ENCODE measurements at regions not wholly inside any gene's neighbourhood (a gene's known extent, or its start where the extent isn't known, plus 50 kb on each side); places are given as distances from the start of the nearest gene placed in this dataset.
A peak's percentile ranks its signal among the peaks of the same experiment; 100 is the strongest.

GRCh38 chr2:120622159-120622869 is 113.4 kb upstream of the GLI2 start:
- Histone ChIP-seq H3K27ac (ENCODE audit: extremely low read length, insufficient read depth, low read length) (no peak overlapping the region), H3K79me2 (ENCODE audit: insufficient read depth, low read length) (no peaks in the 10 kb centered on the region), H3K4me1 (ENCODE audit: insufficient read depth, low read length) (peaks cover 36% of the 10 kb centered on the region), H3K27me3 (ENCODE audit: control insufficient read depth in 1 of 2, insufficient read depth in 2 of 2, low read length in 2 of 2) (peaks cover 3 to 20% of the 10 kb centered on the region in 2 experiments; a peak in 3 of 5 replicates), H3K36me3 (replicated peaks in 1 of 2; ENCODE audit: control insufficient read depth in 1 of 2, insufficient read depth in 2 of 2, low read length in 2 of 2) (no peaks in the 10 kb centered on the region), H3K4me2 (ENCODE audit: low read depth, low read length) (no peak overlapping the region), H3K9ac (ENCODE audit: insufficient read depth, low read depth, low read length) (no peak overlapping the region), H4K20me1 (ENCODE audit: insufficient read depth, low read length) (no peaks in the 10 kb centered on the region), H3K9me3 (ENCODE audit: low read length) (no peaks in the 10 kb centered on the region), H3K4me3 (replicated peaks in 1 of 3; ENCODE audit: insufficient read depth in 1 of 3, low read depth in 2 of 3, low read length in 3 of 3) (no peak overlapping the region), H2AFZ (ENCODE audit: low read length) (no peak overlapping the region)
- TF ChIP-seq DPF2 (CRISPR knock-in tag; IDR thresholded peaks at IDR 0.05; ENCODE audit: borderline replicate concordance, low read depth) = no peak
- peak; percentile 94; the same call in 1 of the 2 replicates for TF ChIP-seq ZFP1 (CRISPR knock-in tag; IDR thresholded peaks at IDR 0.05)
- TF ChIP-seq DMAP1 (CRISPR knock-in tag; IDR thresholded peaks at IDR 0.05) = no peak
- TF ChIP-seq ZNF891 (CRISPR knock-in tag; IDR thresholded peaks at IDR 0.05) = no peak
- peak; percentile 25; the same call in 1 of the 2 replicates for TF ChIP-seq NFE2L2 (IDR thresholded peaks at IDR 0.05; ENCODE audit: low read length)
- TF ChIP-seq, protein P1, sequence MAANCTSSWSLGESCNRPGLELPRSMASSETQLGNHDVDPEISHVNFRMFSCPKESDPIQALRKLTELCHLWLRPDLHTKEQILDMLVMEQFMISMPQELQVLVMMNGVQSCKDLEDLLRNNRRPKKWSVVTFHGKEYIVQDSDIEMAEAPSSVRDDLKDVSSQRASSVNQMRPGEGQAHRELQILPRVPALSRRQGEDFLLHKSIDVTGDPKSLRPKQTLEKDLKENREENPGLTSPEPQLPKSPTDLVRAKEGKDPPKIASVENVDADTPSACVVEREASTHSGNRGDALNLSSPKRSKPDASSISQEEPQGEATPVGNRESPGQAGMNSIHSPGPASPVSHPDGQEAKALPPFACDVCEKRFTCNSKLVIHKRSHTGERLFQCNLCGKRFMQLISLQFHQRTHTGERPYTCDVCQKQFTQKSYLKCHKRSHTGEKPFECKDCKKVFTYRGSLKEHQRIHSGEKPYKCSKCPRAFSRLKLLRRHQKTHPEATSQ (CRISPR knock-in tag; IDR thresholded peaks at IDR 0.05; ENCODE audit: borderline replicate concordance) = no peak
- DNase-seq (ENCODE audit: low spot score) (no peak), ATAC-seq (no peak), FAIRE-seq (no peak)
- ChIA-PET CTCF (ENCODE audit: low intra/inter-chr PET ratio, low total read pairs) (no interaction called here), POLR2A (no interaction called here)
- 65% methylated on average over 13 of the region's 13 CpGs for WGBS (ENCODE audit: low lambda C conversion rate)
- intact Hi-C loops (cut with micrococcal nuclease; ENCODE audit: unreplicated experiment) (no loop called here), in situ Hi-C loops (cut with HindIII; ENCODE audit: extremely low pct_ligation_motif_present, low pct_unique_long_range_greater_than_20kb) (no loop called here)
- BruUV-seq (replicated peaks) = no TSS peak
